ENCODE measurements at regions not wholly inside any gene's neighbourhood (a gene's known extent, or its start where the extent isn't known, plus 50 kb on each side); places are given as distances from the start of the nearest gene placed in this dataset.

GRCh38 chr9:107992271-107992670 is 502.7 kb upstream of the KLF4 start:
- intact Hi-C loops (cut with DNase I) = no loop called here
- Histone ChIP-seq H3K9me3 (no peaks in the 10 kb centered on the region), H3K27ac (no peak overlapping the region), H3K4me3 (no peak overlapping the region), H3K4me1 (no peaks in the 10 kb centered on the region), H3K27me3 (no peaks in the 10 kb centered on the region), H3K9ac (ENCODE audit: low read depth in 2 of 2, low read length in 2 of 2) (no peak overlapping the region), H3K36me3 (no peaks in the 10 kb centered on the region)
- TF ChIP-seq CTCF (IDR thresholded peaks at IDR 0.05) = no peak
- no peak for DNase-seq

DNA sequence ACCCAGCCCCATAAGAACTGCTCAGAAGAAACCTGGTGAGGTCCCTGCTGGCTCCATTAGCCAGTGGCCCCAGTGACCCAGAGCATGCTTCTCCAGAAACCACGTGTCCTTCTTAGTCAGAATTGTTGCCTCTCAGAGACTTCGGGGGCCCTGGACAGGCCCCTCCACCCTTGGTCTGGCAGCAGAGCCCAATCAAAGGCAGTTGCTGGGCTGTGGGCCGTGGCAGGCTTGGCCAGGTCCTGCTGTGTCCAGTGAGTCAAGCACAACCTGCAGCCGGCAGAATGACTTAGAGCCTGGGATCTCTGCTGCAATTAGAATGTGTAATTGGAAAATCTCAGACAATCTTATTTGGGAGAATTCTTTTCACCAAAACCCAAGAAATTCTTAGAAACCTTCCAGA is 502.0 kb upstream of the KLF4 start:
- no peaks in the 10 kb centered on the region for H3K9me3 ChIP-seq
- DNase-seq = no peak
- intact Hi-C loops (cut with DNase I) = no loop called here

GRCh38 chr9:107989544-107989943 is 500.0 kb upstream of the KLF4 start:
- H3K4me1 ChIP-seq = no peaks in the 10 kb centered on the region

More for the DNA sequence above, 502.0 kb upstream of the KLF4 start:
- no peaks in the 10 kb centered on the region for H3K4me1 ChIP-seq
- TF ChIP-seq CTCF (IDR thresholded peaks at IDR 0.05) = no peak
- H3K4me3 ChIP-seq = no peak overlapping the region
- no peaks in the 10 kb centered on the region for H3K36me3 ChIP-seq
- no peak overlapping the region for H3K9ac ChIP-seq (ENCODE audit: low read depth in 2 of 2, low read length in 2 of 2)
- H3K27me3 ChIP-seq = no peaks in the 10 kb centered on the region
- H3K27ac ChIP-seq = no peak overlapping the region

GRCh38 chr9:107989099-107989498 is 499.5 kb upstream of the KLF4 start:
- H3K4me1 ChIP-seq = no peaks in the 10 kb centered on the region
- H3K9me3 ChIP-seq = no peaks in the 10 kb centered on the region
- intact Hi-C loops (cut with DNase I) = no loop called here
- H3K27ac ChIP-seq = no peak overlapping the region
- no peak for DNase-seq
- no peak overlapping the region for H3K4me3 ChIP-seq
- H3K27me3 ChIP-seq = no peaks in the 10 kb centered on the region
- H3K36me3 ChIP-seq = no peaks in the 10 kb centered on the region
- TF ChIP-seq CTCF (IDR thresholded peaks at IDR 0.05) = no peak
- no peak overlapping the region for H3K9ac ChIP-seq (ENCODE audit: low read depth in 2 of 2, low read length in 2 of 2)

More at GRCh38 chr9:107989544-107989943, 500.0 kb upstream of the KLF4 start:
- no peaks in the 10 kb centered on the region for H3K9me3 ChIP-seq
- intact Hi-C loops (cut with DNase I) = no loop called here
- H3K27ac ChIP-seq = no peak overlapping the region
- no peak for DNase-seq
- no peak overlapping the region for H3K9ac ChIP-seq (ENCODE audit: low read depth in 2 of 2, low read length in 2 of 2)
- H3K4me3 ChIP-seq = no peak overlapping the region
- H3K27me3 ChIP-seq = no peaks in the 10 kb centered on the region
- no peak for TF ChIP-seq CTCF (IDR thresholded peaks at IDR 0.05)
- no peaks in the 10 kb centered on the region for H3K36me3 ChIP-seq

DNA sequence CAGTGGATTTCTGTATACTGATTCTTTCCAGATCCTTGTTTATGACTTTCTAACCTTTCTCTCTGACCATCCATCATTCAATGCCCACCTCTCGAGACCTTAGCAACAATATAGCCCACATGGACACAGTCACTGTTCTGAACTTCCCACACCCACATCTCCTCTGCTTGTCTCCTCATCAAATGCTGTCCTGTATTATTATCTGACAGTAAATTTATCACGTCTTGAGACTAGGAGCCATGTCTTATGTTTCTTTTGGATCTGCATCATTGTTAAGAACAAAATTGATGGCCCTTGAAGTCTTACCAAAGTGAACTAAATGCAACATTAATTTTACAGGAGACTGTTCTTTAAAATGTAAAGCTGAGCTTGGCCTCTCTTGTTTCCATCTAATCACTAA is 495.4 kb upstream of the KLF4 start:
- no peak for TF ChIP-seq CTCF (IDR thresholded peaks at IDR 0.05)
- H3K36me3 ChIP-seq = no peaks in the 10 kb centered on the region
- no peaks in the 10 kb centered on the region for H3K4me1 ChIP-seq
- H3K9ac ChIP-seq (ENCODE audit: low read depth in 2 of 2, low read length in 2 of 2) = no peak overlapping the region
- H3K9me3 ChIP-seq = no peaks in the 10 kb centered on the region
- H3K27ac ChIP-seq = no peak overlapping the region
- no peaks in the 10 kb centered on the region for H3K27me3 ChIP-seq
- DNase-seq = no peak
- no peak overlapping the region for H3K4me3 ChIP-seq
- intact Hi-C loops (cut with DNase I) = no loop called here

DNA sequence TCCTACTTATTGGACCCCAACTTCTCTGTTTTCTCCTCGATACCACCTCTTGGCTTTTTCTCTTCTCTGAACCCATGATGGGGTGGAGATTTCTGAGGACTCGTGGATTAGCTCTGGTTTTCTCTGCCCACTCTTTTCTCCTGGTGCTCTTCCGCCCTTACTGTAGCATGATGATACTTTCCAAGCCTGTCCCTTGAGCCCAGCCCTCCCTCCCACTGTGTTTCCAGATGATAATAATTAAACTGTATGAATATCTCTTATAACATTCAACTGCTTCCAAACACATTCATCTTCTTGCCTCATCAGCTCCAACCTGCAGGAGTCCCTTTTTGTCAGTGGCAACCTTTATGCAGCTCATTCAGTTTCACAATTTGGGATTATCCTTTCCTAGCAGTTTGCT is 494.2 kb upstream of the KLF4 start:
- intact Hi-C loops (cut with DNase I) = no loop called here
- Histone ChIP-seq H3K4me3 (no peak overlapping the region), H3K9me3 (no peaks in the 10 kb centered on the region), H3K4me1 (no peaks in the 10 kb centered on the region), H3K27ac (no peak overlapping the region), H3K27me3 (no peaks in the 10 kb centered on the region), H3K36me3 (no peaks in the 10 kb centered on the region), H3K9ac (ENCODE audit: low read depth in 2 of 2, low read length in 2 of 2) (no peak overlapping the region)
- TF ChIP-seq CTCF (IDR thresholded peaks at IDR 0.05) = no peak
- DNase-seq = no peak
